Motor neuron (in vitro differentiated cells): ENCODE measurements at regions not wholly inside any gene's neighbourhood (a gene's known extent, or its start where the extent isn't known, plus 50 kb on each side); places are given as distances from the start of the nearest gene placed in this dataset.

Source experiments
- ATAC-seq, 8 experiments: fragments of 200-7000 bp; cut with Tn5 transposase; replicated peaks in 6 of 8; 2 replicates each; pipeline ENCODE4 v1.8.0; 2021; ENCODE audit warnings: mild to moderate bottlenecking in 8 of 8, moderate library complexity in 8 of 8
- H3K27ac ChIP-seq, 2 donors: fragments of 250-450 bp; sonication (Bioruptor Pico); 2 replicates each; pipeline ENCODE4 v1.9.0; 2021; ENCODE audit warnings: antibody characterized with exemption in 2 of 2, mild to moderate bottlenecking in 2 of 2, moderate library complexity in 1 of 2
- H3K4me1 ChIP-seq, 2 donors: fragments of 250-450 bp; sonication (Bioruptor Pico); replicated peaks in 1 of 2; 2 replicates each; pipeline ENCODE4 v1.6.1; 2021; ENCODE audit warnings: antibody characterized with exemption in 2 of 2, mild to moderate bottlenecking in 2 of 2, moderate library complexity in 1 of 2
- H3K4me3 ChIP-seq, 5 donors: fragments of 250-450 bp; sonication (Bioruptor Pico); 2 replicates each; pipeline ENCODE4 v1.9.0; 2021; ENCODE audit warnings: antibody characterized with exemption in 5 of 5, mild to moderate bottlenecking in 5 of 5, moderate library complexity in 4 of 5
- WGBS, 10 experiments: fragments of 450-650 bp; shearing (Covaris generic); methylation state at CpG; one replicate each; pipeline ENCODE4 v1.0.0; 2022; 5-methylcytosine and 5-hydroxymethylcytosine counted together
- in situ Hi-C, 9 experiments: fragments of 400-800 bp; cut with MboI; loops; one replicate each; pipeline ENCODE4 v1.15.0; 2021; ENCODE audit warnings: low sequenced_read_pairs in 9 of 9, low pct_unique_long_range_greater_than_20kb in 2 of 9; ENCODE audit not compliant: unreplicated experiment in 9 of 9

GRCh38 chr3:109743981-109744380 is 406.6 kb upstream of the DPPA4 start:
- ATAC-seq, result no peak
- WGBS, 10 experiments, result 11 to 100% (median 86%) methylated on average over 1 to 3 of the region's 3 CpGs
- Histone ChIP-seq H3K4me3 (no peak overlapping the region), H3K4me1 (no peaks in the 10 kb centered on the region), H3K27ac (no peak overlapping the region)
- in situ Hi-C loops, result loop anchor here in 2 of 9 experiments (25.0 kb wide), 1 partner anchor 568 kb away; no protein-coding TSS in a partner anchor

- H3K4me1 ChIP-seq, result no peaks in the 10 kb centered on the region
- no peak for ATAC-seq
- no peak overlapping the region for H3K4me3 ChIP-seq
- no peak overlapping the region for H3K27ac ChIP-seq
- 15 to 97% (median 76%) methylated on average over 2 to 5 of the region's 5 CpGs; no CpG with 5 or more reads in 1 of the 10 experiments for WGBS, 10 experiments
- in situ Hi-C loops, result no loop called here
Observed at GRCh38 chr3:109772520-109772919, 435.2 kb upstream of the DPPA4 start.

DNA sequence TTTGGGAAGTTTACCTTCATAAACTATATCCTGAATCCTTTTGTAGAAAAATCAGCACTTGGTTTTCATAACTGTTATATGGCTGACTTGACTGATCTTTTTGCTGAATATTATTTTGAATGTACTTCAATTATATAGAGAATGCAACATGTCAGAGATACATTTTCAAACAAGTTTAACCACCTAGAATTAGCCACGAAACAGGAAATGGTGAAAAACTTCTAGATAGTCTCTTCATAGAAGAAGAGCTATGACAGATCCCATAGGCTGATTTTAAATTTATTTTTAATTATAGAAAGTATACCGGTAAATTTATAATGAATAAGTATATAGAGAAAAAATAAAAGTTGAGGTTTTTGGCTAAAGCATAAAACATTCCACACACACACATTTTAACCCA is 436.8 kb upstream of the DPPA4 start:
- WGBS, 10 experiments, result 14 to 100% (median 67%) methylated on average over 1 to 2 of the region's 2 CpGs
- ATAC-seq, result no peak
- in situ Hi-C loops, result no loop called here
- H3K4me3 ChIP-seq, result no peak overlapping the region
- H3K27ac ChIP-seq, result no peak overlapping the region
- H3K4me1 ChIP-seq, result no peaks in the 10 kb centered on the region

GRCh38 chr3:109784285-109784684 is 446.9 kb upstream of the DPPA4 start:
- WGBS, 10 experiments, result 7 to 100% (median 80%) methylated on average over 1 of the region's 1 CpG; no CpG with 5 or more reads in 4 of the 10 experiments
- ATAC-seq, result peak in 2 of 8 experiments; percentile 10 to 61
- H3K27ac ChIP-seq, result no peak overlapping the region
- H3K4me3 ChIP-seq, result no peak overlapping the region
- in situ Hi-C loops, result no loop called here
- H3K4me1 ChIP-seq, result peaks cover 0 to 4% of the 10 kb centered on the region in 2 donors

DNA sequence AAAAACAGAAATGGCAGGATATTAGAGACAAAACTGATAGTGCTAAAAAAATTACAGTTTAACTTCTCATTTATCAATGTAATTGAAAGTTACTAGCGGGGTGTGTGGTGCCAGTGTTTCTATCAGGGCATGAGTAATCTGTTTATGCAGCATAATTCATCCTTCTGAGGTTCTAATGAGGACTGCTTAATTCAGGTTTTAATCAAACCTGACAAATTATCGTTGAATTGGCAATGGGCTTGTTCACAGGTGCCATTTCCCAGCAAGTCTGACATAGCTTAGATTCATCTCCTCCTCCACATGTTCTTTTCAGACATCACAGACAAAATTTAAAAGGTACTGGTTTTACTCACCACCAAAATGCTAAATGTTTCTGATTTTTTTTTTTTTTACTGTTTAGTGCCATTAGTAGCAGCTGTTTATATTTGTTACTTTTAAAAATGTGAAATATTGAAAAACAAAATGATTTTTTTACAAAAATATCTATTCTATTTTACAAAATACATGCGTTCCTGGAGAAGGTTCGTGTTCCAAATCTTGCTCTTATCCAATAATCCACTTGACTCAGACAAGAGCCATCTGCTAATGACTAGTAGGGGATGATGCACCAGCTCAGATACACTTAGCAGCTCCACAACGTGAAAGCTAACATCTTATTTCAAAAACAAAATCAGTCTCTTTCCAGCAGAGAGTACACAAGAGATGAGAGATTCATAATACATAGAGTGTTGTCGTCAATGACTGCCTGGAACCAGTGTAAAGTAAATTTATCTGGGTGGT is 447.7 kb upstream of the DPPA4 start:
- ATAC-seq, result peak in 5 of 8 experiments; percentile 51 to 86 (median 70)

DNA sequence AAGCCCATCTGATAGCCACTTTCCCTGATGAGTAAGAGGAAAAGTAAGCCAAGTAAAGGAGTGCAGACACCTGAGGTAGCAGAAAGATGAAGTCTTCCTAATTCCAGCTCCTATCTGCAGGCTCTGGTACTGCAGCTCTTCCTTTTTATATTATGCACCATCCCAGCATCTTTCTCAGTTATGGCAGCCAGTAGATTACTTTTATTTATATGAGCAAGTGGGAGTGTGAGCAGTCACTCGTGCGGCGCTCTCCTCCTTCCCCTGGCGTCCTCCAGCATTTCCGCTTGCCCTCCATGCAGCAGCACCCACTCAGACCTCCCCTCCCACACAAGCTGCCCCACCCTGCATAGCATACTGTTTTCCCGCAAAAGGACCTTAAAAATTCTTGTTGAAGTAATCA is 465.9 kb upstream of the DPPA4 start:
- no peaks in the 10 kb centered on the region for H3K4me1 ChIP-seq
- ATAC-seq, result no peak
- H3K27ac ChIP-seq, result no peak overlapping the region
- WGBS, 10 experiments, result 87 to 100% (median 100%) methylated on average over 1 to 3 of the region's 6 CpGs; no CpG with 5 or more reads in 5 of the 10 experiments
- no peak overlapping the region for H3K4me3 ChIP-seq
- in situ Hi-C loops, result no loop called here

More for the DNA sequence above, 447.7 kb upstream of the DPPA4 start:
- Histone ChIP-seq H3K27ac (no peak overlapping the region), H3K4me1 (peaks cover 0 to 4% of the 10 kb centered on the region in 2 donors), H3K4me3 (no peak overlapping the region)
- WGBS, 10 experiments, result 45 to 82% (median 73%) methylated on average over 3 to 6 of the region's 6 CpGs
- in situ Hi-C loops, result no loop called here

- Histone ChIP-seq H3K4me1 (no peaks in the 10 kb centered on the region), H3K27ac (no peak overlapping the region), H3K4me3 (no peak overlapping the region)
- WGBS, 10 experiments, result 63 to 100% (median 94%) methylated on average over 1 of the region's 1 CpG; no CpG with 5 or more reads in 1 of the 10 experiments
- ATAC-seq, result no peak
- in situ Hi-C loops, result no loop called here
Observed at GRCh38 chr3:109804697-109805096, 467.4 kb upstream of the DPPA4 start.

DNA sequence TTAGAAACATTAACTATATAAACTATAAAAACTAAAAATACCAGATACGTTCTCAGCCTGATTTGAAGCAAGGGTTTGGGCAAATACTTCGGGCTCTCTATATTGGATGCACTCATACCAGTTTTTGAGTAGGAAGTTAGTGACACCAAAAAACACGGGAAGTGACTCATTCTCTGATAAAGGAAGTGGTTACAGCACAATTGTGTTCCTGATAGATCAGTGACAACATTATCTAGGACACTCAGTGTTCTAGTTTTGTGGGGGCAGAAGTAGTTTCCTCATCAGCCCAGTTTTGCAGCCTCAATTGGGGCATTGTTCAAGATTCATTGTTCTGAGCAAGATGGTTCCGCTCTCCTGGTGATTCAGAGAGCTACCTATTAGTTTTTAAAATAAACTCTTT is 469.6 kb upstream of the DPPA4 start:
- WGBS, 10 experiments, result 35 to 100% (median 78%) methylated on average over 1 to 4 of the region's 4 CpGs; no CpG with 5 or more reads in 1 of the 10 experiments
- Histone ChIP-seq H3K4me3 (no peak overlapping the region), H3K27ac (no peak overlapping the region), H3K4me1 (no peaks in the 10 kb centered on the region)
- peak in 1 of 8 experiments; percentile 13 for ATAC-seq
- in situ Hi-C loops, result no loop called here

DNA sequence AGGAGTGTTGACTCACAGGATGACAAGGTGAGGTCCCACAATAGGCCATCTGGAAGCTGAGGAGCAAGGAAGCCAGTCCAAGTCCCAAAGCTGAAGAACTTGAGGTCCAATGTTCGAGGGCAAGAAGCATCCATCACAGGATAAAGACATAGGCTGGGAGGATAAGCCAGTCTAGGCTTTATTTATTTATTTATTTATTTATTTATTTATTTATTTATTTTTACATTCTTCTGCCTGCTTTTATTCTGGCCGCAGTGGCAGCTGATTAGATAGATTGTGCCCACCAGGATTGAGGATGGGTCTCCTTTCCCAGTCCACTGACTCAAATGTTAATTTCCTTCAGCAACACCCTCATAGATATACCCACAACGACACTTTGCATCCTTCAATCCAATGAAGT is 472.2 kb upstream of the DPPA4 start:
- H3K4me3 ChIP-seq, result no peak overlapping the region
- H3K27ac ChIP-seq, result no peak overlapping the region
- no peak for ATAC-seq
- in situ Hi-C loops, result no loop called here
- WGBS, 10 experiments, result 48 to 100% (median 88%) methylated on average over 1 to 3 of the region's 3 CpGs
- no peaks in the 10 kb centered on the region for H3K4me1 ChIP-seq

DNA sequence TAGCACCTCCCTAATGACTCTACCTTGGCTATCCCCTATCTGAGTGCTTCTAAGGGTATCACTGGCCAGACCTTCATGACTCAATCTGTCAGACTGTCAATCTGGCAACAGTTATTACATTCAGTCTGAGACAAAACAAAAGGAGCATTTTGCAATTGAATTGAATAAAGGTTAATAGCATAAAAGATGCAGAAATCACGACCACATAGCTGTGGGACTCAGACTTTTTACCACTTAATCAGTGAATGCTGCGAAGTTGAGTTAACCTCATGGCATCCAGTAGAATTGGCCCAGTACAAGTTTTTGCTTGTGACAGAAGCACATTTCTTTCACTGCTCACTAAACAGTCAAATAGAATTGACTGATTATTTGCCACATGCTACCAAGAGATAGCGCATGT is 480.7 kb upstream of the DPPA4 start:
- Histone ChIP-seq H3K27ac (no peak overlapping the region), H3K4me3 (no peak overlapping the region), H3K4me1 (peaks cover 0 to 20% of the 10 kb centered on the region in 2 donors)
- WGBS, 10 experiments, result 0 to 42% (median 20%) methylated on average over 1 to 3 of the region's 3 CpGs; no CpG with 5 or more reads in 1 of the 10 experiments
- no peak for ATAC-seq
- in situ Hi-C loops, result no loop called here

GRCh38 chr3:109819734-109820133 is 482.4 kb upstream of the DPPA4 start:
- in situ Hi-C loops, result no loop called here
- 17 to 100% (median 53%) methylated on average over 1 to 6 of the region's 6 CpGs; no CpG with 5 or more reads in 1 of the 10 experiments for WGBS, 10 experiments
- ATAC-seq, result peak in 2 of 8 experiments; percentile 27 to 69
- Histone ChIP-seq H3K27ac (no peak overlapping the region), H3K4me3 (no peak overlapping the region), H3K4me1 (peaks cover 0 to 20% of the 10 kb centered on the region in 2 donors)

- no peak for ATAC-seq
- in situ Hi-C loops, result no loop called here
- WGBS, 10 experiments, result 23 to 100% (median 79%) methylated on average over 1 to 7 of the region's 7 CpGs
- H3K27ac ChIP-seq, result no peak overlapping the region
- H3K4me3 ChIP-seq, result no peak overlapping the region
- H3K4me1 ChIP-seq, result no peaks in the 10 kb centered on the region
Observed at GRCh38 chr3:109825971-109826810, 488.8 kb upstream of the DPPA4 start.

- H3K4me3 ChIP-seq, result no peak overlapping the region
- H3K4me1 ChIP-seq, result no peaks in the 10 kb centered on the region
- in situ Hi-C loops, result no loop called here
- no peak overlapping the region for H3K27ac ChIP-seq
- 8 to 80% (median 64%) methylated on average over 2 to 8 of the region's 9 CpGs; no CpG with 5 or more reads in 1 of the 10 experiments for WGBS, 10 experiments
- no peak for ATAC-seq
Observed at GRCh38 chr3:109831403-109831802, 494.1 kb upstream of the DPPA4 start.
